ENCODE measurements at regions not wholly inside any gene's neighbourhood (a gene's known extent, or its start where the extent isn't known, plus 50 kb on each side); places are given as distances from the start of the nearest gene placed in this dataset.

DNA sequence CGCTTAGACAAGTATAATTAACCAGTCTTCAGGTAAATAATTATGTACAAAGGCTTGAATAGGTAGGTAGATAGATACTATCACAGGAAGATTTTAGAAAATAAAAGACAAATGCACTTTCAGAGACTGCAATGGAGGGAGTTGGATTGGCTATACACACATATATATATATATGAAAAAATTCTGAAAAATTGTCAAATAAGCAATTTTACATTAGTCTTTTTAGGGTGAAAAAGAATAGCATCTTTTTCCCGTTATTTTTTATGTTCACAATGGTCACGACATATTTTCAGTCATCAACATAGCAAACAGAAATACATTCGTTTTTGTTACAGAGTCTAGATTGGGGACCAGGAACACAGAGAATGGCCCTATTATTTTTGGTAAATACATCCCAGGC lies 385.9 kb upstream of the ACTRT1 start:
- TF ChIP-seq, protein P1, sequence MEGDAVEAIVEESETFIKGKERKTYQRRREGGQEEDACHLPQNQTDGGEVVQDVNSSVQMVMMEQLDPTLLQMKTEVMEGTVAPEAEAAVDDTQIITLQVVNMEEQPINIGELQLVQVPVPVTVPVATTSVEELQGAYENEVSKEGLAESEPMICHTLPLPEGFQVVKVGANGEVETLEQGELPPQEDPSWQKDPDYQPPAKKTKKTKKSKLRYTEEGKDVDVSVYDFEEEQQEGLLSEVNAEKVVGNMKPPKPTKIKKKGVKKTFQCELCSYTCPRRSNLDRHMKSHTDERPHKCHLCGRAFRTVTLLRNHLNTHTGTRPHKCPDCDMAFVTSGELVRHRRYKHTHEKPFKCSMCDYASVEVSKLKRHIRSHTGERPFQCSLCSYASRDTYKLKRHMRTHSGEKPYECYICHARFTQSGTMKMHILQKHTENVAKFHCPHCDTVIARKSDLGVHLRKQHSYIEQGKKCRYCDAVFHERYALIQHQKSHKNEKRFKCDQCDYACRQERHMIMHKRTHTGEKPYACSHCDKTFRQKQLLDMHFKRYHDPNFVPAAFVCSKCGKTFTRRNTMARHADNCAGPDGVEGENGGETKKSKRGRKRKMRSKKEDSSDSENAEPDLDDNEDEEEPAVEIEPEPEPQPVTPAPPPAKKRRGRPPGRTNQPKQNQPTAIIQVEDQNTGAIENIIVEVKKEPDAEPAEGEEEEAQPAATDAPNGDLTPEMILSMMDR (conservative IDR thresholded peaks at IDR 0.05; ENCODE audit: low read depth, low read length) = no peak
- no peak for TF ChIP-seq EZH2 (IDR thresholded peaks at IDR 0.05; ENCODE audit: borderline replicate concordance, low read depth, low read length, poor library complexity, severe bottlenecking)
